GM23338 (cell line): ENCODE measurements at regions not wholly inside any gene's neighbourhood (a gene's known extent, or its start where the extent isn't known, plus 50 kb on each side); places are given as distances from the start of the nearest gene placed in this dataset.

ENCODE experiments used
- ATAC-seq: fragments of 200-7000 bp; cut with Tn5 transposase; 3 replicates; pipeline ENCODE4 v1.9.1; 2020
- DNase-seq: peaks from one replicate; pipeline ENCODE4 v3.0.0-alpha.2; 2015; ENCODE audit warnings: low spot score
- H2AFZ ChIP-seq: fragments of 200-600 bp; sonication (generic); 2 replicates; pipeline ENCODE4 v1.8.0; 2016; ENCODE audit warnings: antibody characterized with exemption, mild to moderate bottlenecking, moderate library complexity
- H3F3A ChIP-seq: fragments of 200-600 bp; sonication (generic); replicated peaks from 2 replicates; pipeline ENCODE4 v1.8.0; 2017; ENCODE audit warnings: antibody characterized with exemption, mixed run types, low read depth
- H3K27ac ChIP-seq: fragments of 200-600 bp; sonication (generic); 2 replicates; pipeline ENCODE4 v1.6.1; 2016; ENCODE audit warnings: low read depth
- H3K27me3 ChIP-seq: fragments of 200-600 bp; sonication (generic); 2 replicates; pipeline ENCODE4 v1.8.0; 2016; ENCODE audit warnings: mild to moderate bottlenecking, mixed run types, moderate library complexity; ENCODE audit not compliant: insufficient read depth
- H3K36me3 ChIP-seq: fragments of 200-600 bp; sonication (generic); 2 replicates; pipeline ENCODE4 v1.8.0; 2016; ENCODE audit warnings: mild to moderate bottlenecking; ENCODE audit not compliant: insufficient read depth
- H3K4me1 ChIP-seq: fragments of 200-600 bp; sonication (generic); 2 replicates; pipeline ENCODE4 v1.8.0; 2016; ENCODE audit warnings: mild to moderate bottlenecking, moderate library complexity; ENCODE audit not compliant: insufficient read depth
- H3K4me2 ChIP-seq: fragments of 200-600 bp; sonication (generic); 2 replicates; pipeline ENCODE4 v1.7.1; 2017; ENCODE audit warnings: mixed run types
- H3K4me3 ChIP-seq: fragments of 200-600 bp; sonication (generic); 2 replicates; pipeline ENCODE4 v1.6.1; 2016; ENCODE audit warnings: mixed run types
- H3K79me2 ChIP-seq: fragments of 200-600 bp; sonication (generic); replicated peaks from 2 replicates; pipeline ENCODE4 v1.8.0; 2017; ENCODE audit warnings: mild to moderate bottlenecking; ENCODE audit not compliant: insufficient read depth
- H3K9me2 ChIP-seq: fragments of 200-600 bp; sonication (generic); 2 replicates; pipeline ENCODE4 v1.8.0; 2017; ENCODE audit not compliant: insufficient read depth
- H4K20me1 ChIP-seq: fragments of 200-600 bp; sonication (generic); replicated peaks from 2 replicates; pipeline ENCODE4 v1.8.0; 2017; ENCODE audit warnings: mild to moderate bottlenecking; ENCODE audit not compliant: insufficient read depth
- H3K27ac Mint-ChIP-seq: 2 replicates; pipeline ENCODE4 v1.8.0; 2020; ENCODE audit warnings: inconsistent platforms, mild to moderate bottlenecking, moderate library complexity, mixed read lengths
- H3K27me3 Mint-ChIP-seq: 3 replicates; pipeline ENCODE4 v1.8.0; 2022; ENCODE audit warnings: low read depth, mild to moderate bottlenecking, moderate library complexity, mixed read lengths, inconsistent platforms; ENCODE audit not compliant: insufficient read depth, poor library complexity
- H3K36me3 Mint-ChIP-seq: 3 replicates; pipeline ENCODE4 v1.8.0; 2021; ENCODE audit warnings: low read depth, mild to moderate bottlenecking, inconsistent platforms, moderate library complexity, mixed read lengths
- H3K4me1 Mint-ChIP-seq: 3 replicates; pipeline ENCODE4 v1.8.0; 2020; ENCODE audit warnings: mild to moderate bottlenecking, inconsistent platforms, mixed read lengths
- H3K4me3 Mint-ChIP-seq: 3 replicates; pipeline ENCODE4 v1.8.0; 2021; ENCODE audit warnings: moderate library complexity, mild to moderate bottlenecking, inconsistent platforms, mixed read lengths
- H3K9me3 Mint-ChIP-seq: 3 replicates; pipeline ENCODE4 v1.8.0; 2020; ENCODE audit warnings: moderate library complexity, mild to moderate bottlenecking, inconsistent platforms, mixed read lengths
- CREB1 ChIP-seq: fragments of 250-450 bp; sonication (Bioruptor Pico); IDR thresholded peaks from 2 replicates; pipeline ENCODE4 v1.5.0; 2020; ENCODE audit warnings: low read depth, mild to moderate bottlenecking, moderate library complexity
- JUNB ChIP-seq: IDR thresholded peaks from one replicate; pipeline ENCODE4 v1.6.1; 2016; ENCODE audit warnings: antibody characterized with exemption; ENCODE audit not compliant: unreplicated experiment
- POLR2AphosphoS5 ChIP-seq: IDR thresholded peaks from 2 replicates; pipeline ENCODE4 v1.6.1; 2016; ENCODE audit warnings: antibody characterized with exemption, low read depth
- STAT1 ChIP-seq: IDR thresholded peaks from one replicate; pipeline ENCODE4 v1.6.1; 2016; ENCODE audit warnings: antibody characterized with exemption; ENCODE audit not compliant: unreplicated experiment
- ZNF114 ChIP-seq: fragments of 250-450 bp; sonication (Bioruptor Pico); IDR thresholded peaks from 2 replicates; pipeline ENCODE4 v1.5.0; 2020; ENCODE audit warnings: mild to moderate bottlenecking, moderate library complexity
- ZNF331 ChIP-seq: fragments of 250-450 bp; sonication (Bioruptor Pico); IDR thresholded peaks from 2 replicates; pipeline ENCODE4 v1.5.0; 2020; ENCODE audit warnings: low read depth, mild to moderate bottlenecking, moderate library complexity
- TF ChIP-seq, protein P1 (sequence below): fragments of 250-450 bp; sonication (Bioruptor Pico); IDR thresholded peaks from 2 replicates; pipeline ENCODE4 v1.5.0; 2020; ENCODE audit warnings: mild to moderate bottlenecking, moderate library complexity
- TF ChIP-seq, protein P2 (sequence below): IDR thresholded peaks from one replicate; pipeline ENCODE4 v1.6.1; 2018; ENCODE audit warnings: antibody characterized with exemption; ENCODE audit not compliant: unreplicated experiment
- TF ChIP-seq, protein P3 (sequence below): IDR thresholded peaks from 2 replicates; pipeline ENCODE4 v1.6.1; 2016; ENCODE audit warnings: antibody characterized with exemption
- TF ChIP-seq, protein P4 (sequence below), 2 experiments: fragments of 200-600 bp in 1 of 2; sonication (generic) in 1 of 2; conservative IDR thresholded peaks; 2 replicates each; pipeline versions ENCODE4 v1.5.1 to v1.6.1; 2016 to 2017; ENCODE audit warnings: antibody characterized with exemption in 2 of 2, low read depth in 2 of 2, mild to moderate bottlenecking in 2 of 2, moderate library complexity in 1 of 2

DNA sequence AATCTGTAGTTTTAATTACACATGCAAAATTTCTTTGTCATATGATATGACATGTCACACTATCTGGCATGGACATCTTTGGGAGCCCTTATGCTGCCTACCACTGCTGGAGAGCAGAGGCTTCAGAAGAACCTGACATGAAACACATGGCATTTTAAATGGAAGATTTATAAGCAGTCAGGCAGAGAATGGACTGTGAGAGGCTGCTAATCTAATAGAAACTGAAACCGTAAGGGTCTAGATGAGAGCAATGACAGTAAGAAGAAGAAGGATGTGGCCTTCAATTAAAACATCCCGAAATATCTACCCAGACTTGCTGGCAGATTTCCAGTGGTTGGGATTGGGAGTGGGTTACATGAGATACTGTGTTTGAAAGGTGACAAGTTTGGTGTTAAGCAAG, 149.8 kb downstream of the MACIR start:
- no peak overlapping the region for H3K4me3 Mint-ChIP-seq
- Histone ChIP-seq H3K36me3 (no peaks in the 10 kb centered on the region), H3K9me2 (no peaks in the 10 kb centered on the region), H2AFZ (no peak overlapping the region), H3F3A (no peaks in the 10 kb centered on the region), H3K4me1 (no peaks in the 10 kb centered on the region), H3K4me2 (no peak overlapping the region), H3K27ac (no peak overlapping the region), H3K79me2 (no peaks in the 10 kb centered on the region), H3K4me3 (no peak overlapping the region), H4K20me1 (no peaks in the 10 kb centered on the region), H3K27me3 (no peaks in the 10 kb centered on the region)
- no peak overlapping the region for H3K27ac Mint-ChIP-seq
- H3K9me3 Mint-ChIP-seq = no peaks in the 10 kb centered on the region
- DNase-seq (no peak), ATAC-seq (no peak)
- TF ChIP-seq, protein P1, sequence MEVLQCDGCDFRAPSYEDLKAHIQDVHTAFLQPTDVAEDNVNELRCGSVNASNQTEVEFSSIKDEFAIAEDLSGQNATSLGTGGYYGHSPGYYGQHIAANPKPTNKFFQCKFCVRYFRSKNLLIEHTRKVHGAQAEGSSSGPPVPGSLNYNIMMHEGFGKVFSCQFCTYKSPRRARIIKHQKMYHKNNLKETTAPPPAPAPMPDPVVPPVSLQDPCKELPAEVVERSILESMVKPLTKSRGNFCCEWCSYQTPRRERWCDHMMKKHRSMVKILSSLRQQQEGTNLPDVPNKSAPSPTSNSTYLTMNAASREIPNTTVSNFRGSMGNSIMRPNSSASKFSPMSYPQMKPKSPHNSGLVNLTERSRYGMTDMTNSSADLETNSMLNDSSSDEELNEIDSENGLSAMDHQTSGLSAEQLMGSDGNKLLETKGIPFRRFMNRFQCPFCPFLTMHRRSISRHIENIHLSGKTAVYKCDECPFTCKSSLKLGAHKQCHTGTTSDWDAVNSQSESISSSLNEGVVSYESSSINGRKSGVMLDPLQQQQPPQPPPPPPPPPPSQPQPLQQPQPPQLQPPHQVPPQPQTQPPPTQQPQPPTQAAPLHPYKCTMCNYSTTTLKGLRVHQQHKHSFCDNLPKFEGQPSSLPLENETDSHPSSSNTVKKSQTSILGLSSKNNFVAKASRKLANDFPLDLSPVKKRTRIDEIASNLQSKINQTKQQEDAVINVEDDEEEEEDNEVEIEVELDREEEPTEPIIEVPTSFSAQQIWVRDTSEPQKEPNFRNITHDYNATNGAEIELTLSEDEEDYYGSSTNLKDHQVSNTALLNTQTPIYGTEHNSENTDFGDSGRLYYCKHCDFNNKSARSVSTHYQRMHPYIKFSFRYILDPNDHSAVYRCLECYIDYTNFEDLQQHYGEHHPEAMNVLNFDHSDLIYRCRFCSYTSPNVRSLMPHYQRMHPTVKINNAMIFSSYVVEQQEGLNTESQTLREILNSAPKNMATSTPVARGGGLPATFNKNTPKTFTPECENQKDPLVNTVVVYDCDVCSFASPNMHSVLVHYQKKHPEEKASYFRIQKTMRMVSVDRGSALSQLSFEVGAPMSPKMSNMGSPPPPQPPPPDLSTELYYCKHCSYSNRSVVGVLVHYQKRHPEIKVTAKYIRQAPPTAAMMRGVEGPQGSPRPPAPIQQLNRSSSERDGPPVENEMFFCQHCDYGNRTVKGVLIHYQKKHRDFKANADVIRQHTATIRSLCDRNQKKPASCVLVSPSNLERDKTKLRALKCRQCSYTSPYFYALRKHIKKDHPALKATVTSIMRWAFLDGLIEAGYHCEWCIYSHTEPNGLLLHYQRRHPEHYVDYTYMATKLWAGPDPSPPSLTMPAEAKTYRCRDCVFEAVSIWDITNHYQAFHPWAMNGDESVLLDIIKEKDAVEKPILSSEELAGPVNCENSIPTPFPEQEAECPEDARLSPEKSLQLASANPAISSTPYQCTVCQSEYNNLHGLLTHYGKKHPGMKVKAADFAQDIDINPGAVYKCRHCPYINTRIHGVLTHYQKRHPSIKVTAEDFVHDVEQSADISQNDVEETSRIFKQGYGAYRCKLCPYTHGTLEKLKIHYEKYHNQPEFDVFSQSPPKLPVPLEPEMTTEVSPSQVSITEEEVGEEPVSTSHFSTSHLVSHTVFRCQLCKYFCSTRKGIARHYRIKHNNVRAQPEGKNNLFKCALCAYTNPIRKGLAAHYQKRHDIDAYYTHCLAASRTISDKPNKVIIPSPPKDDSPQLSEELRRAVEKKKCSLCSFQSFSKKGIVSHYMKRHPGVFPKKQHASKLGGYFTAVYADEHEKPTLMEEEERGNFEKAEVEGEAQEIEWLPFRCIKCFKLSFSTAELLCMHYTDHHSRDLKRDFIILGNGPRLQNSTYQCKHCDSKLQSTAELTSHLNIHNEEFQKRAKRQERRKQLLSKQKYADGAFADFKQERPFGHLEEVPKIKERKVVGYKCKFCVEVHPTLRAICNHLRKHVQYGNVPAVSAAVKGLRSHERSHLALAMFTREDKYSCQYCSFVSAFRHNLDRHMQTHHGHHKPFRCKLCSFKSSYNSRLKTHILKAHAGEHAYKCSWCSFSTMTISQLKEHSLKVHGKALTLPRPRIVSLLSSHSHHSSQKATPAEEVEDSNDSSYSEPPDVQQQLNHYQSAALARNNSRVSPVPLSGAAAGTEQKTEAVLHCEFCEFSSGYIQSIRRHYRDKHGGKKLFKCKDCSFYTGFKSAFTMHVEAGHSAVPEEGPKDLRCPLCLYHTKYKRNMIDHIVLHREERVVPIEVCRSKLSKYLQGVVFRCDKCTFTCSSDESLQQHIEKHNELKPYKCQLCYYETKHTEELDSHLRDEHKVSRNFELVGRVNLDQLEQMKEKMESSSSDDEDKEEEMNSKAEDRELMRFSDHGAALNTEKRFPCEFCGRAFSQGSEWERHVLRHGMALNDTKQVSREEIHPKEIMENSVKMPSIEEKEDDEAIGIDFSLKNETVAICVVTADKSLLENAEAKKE = no peak
- TF ChIP-seq JUNB (no peak), ZNF114 (no peak), POLR2AphosphoS5 (no peak), STAT1 (no peak), ZNF331 (CRISPR knock-in tag) (no peak), CREB1 (CRISPR knock-in tag) (no peak)
- TF ChIP-seq, protein P2, sequence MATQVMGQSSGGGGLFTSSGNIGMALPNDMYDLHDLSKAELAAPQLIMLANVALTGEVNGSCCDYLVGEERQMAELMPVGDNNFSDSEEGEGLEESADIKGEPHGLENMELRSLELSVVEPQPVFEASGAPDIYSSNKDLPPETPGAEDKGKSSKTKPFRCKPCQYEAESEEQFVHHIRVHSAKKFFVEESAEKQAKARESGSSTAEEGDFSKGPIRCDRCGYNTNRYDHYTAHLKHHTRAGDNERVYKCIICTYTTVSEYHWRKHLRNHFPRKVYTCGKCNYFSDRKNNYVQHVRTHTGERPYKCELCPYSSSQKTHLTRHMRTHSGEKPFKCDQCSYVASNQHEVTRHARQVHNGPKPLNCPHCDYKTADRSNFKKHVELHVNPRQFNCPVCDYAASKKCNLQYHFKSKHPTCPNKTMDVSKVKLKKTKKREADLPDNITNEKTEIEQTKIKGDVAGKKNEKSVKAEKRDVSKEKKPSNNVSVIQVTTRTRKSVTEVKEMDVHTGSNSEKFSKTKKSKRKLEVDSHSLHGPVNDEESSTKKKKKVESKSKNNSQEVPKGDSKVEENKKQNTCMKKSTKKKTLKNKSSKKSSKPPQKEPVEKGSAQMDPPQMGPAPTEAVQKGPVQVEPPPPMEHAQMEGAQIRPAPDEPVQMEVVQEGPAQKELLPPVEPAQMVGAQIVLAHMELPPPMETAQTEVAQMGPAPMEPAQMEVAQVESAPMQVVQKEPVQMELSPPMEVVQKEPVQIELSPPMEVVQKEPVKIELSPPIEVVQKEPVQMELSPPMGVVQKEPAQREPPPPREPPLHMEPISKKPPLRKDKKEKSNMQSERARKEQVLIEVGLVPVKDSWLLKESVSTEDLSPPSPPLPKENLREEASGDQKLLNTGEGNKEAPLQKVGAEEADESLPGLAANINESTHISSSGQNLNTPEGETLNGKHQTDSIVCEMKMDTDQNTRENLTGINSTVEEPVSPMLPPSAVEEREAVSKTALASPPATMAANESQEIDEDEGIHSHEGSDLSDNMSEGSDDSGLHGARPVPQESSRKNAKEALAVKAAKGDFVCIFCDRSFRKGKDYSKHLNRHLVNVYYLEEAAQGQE = no peak
- TF ChIP-seq, protein P3, sequence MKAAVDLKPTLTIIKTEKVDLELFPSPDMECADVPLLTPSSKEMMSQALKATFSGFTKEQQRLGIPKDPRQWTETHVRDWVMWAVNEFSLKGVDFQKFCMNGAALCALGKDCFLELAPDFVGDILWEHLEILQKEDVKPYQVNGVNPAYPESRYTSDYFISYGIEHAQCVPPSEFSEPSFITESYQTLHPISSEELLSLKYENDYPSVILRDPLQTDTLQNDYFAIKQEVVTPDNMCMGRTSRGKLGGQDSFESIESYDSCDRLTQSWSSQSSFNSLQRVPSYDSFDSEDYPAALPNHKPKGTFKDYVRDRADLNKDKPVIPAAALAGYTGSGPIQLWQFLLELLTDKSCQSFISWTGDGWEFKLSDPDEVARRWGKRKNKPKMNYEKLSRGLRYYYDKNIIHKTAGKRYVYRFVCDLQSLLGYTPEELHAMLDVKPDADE = no peak
- TF ChIP-seq, protein P4, sequence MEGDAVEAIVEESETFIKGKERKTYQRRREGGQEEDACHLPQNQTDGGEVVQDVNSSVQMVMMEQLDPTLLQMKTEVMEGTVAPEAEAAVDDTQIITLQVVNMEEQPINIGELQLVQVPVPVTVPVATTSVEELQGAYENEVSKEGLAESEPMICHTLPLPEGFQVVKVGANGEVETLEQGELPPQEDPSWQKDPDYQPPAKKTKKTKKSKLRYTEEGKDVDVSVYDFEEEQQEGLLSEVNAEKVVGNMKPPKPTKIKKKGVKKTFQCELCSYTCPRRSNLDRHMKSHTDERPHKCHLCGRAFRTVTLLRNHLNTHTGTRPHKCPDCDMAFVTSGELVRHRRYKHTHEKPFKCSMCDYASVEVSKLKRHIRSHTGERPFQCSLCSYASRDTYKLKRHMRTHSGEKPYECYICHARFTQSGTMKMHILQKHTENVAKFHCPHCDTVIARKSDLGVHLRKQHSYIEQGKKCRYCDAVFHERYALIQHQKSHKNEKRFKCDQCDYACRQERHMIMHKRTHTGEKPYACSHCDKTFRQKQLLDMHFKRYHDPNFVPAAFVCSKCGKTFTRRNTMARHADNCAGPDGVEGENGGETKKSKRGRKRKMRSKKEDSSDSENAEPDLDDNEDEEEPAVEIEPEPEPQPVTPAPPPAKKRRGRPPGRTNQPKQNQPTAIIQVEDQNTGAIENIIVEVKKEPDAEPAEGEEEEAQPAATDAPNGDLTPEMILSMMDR (conservative IDR thresholded peaks at IDR 0.05; ENCODE audit: low read depth in 2 of 2) = no peak
- H3K27me3 Mint-ChIP-seq = no peaks in the 10 kb centered on the region
- H3K36me3 Mint-ChIP-seq = no peaks in the 10 kb centered on the region
- H3K4me1 Mint-ChIP-seq = no peaks in the 10 kb centered on the region
